Activated naive CD4-positive, alpha-beta T cell (primary cell): ENCODE measurements at regions not wholly inside any gene's neighbourhood (a gene's known extent, or its start where the extent isn't known, plus 50 kb on each side); places are given as distances from the start of the nearest gene placed in this dataset.
"Not testable (repeated sequence)": the region's sequence is repeated elsewhere in the genome, so short reads cannot be mapped to it uniquely, and the experiment has no call there.

Experiments
- DNase-seq, 4 experiments: peaks; one replicate each; lab custom pipeline; 2025; lab: John Stamatoyannopoulos, UW

- DNase-seq = no peak
Measured at GRCh38 chr4:166153548-166153947, 280.5 kb downstream of the TLL1 start.

GRCh38 chr4:166162327-166162726, 289.3 kb downstream of the TLL1 start:
- DNase-seq = no peak

GRCh38 chr4:166165829-166166420, 292.9 kb downstream of the TLL1 start:
- DNase-seq = no peak

- no peak for DNase-seq
Measured at GRCh38 chr4:166169111-166169510, 296.1 kb downstream of the TLL1 start.

GRCh38 chr4:166172619-166173018, 299.6 kb downstream of the TLL1 start:
- no peak for DNase-seq

DNA sequence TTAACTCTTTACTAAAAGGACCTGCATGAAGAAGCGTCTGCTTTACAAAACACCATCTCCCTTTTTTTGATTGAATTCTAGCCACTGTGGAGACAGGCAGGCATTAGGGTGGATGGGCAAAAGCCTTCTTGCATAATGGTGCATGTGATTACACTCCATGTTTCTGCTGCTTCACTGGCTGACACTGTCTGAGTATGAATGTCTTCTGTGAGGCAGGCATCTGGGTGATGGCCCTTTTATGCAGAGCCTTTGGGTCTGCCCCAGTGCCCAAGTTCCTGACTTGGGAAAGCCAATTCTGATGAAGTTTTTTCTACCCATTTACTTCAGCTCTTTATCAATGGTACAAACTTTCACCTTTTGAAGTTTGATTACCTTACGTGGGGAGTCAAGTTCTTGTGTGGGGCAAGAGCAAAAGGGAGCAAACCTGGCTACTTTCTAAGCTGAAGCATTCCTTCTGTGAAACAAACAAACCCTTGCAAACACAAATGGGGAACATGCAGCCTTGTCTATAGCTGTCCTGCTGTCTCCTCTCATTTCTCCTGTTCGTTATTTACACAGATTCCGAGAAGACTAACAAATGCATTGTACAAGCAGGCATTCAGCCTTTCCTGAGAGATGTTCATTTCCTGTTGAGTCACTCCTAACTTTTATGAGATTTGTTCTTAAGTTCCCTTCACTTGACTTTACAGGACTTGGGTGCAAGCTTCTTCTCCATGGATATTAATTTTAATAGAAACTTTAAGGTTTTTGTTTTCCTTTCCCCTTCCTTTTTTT, 301.9 kb downstream of the TLL1 start:
- no peak for DNase-seq

DNA sequence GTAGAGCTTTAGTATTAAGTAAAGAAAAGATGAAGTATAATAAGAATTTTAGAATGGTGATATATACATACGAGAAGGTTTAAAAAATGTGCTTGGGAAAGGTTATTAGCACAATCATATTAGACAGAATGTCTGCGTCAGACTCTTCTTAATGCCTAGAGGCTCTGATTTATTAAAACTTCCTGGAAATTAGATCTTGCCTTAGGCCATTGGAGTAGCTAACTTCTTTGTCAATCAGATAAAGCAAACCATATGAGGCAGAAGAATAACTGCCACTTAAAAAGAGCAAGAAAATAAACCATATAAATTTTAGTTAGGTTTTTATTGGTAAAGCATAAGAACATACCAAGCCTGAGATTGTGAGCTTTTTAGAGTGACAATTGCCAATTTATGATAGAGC, 309.1 kb downstream of the TLL1 start:
- DNase-seq = no peak

- no peak for DNase-seq
Measured at GRCh38 chr4:166195101-166195500, 322.1 kb downstream of the TLL1 start.

- no peak for DNase-seq
Measured at GRCh38 chr4:166197166-166197565, 324.1 kb downstream of the TLL1 start.

DNA sequence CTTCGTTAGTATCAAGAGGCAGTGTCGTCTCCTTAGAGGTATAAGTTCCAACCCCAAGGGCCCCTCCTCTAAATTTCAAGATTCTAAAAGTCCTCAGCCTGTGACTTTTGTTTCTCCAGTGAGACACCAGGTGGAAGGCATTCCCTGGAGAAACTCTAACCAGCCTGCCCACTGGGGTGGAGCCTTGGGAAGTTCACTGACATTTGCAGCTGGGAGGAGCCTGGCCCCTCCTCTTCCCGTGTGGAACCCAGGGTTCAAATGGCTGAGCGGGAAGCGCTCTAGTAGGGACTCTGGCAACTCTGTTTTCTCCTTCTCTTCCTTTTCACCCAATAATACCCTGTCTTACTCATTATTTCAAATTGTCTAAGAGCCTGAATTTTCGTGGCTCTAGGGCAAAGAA, 325.0 kb downstream of the TLL1 start:
- DNase-seq = no peak

DNA sequence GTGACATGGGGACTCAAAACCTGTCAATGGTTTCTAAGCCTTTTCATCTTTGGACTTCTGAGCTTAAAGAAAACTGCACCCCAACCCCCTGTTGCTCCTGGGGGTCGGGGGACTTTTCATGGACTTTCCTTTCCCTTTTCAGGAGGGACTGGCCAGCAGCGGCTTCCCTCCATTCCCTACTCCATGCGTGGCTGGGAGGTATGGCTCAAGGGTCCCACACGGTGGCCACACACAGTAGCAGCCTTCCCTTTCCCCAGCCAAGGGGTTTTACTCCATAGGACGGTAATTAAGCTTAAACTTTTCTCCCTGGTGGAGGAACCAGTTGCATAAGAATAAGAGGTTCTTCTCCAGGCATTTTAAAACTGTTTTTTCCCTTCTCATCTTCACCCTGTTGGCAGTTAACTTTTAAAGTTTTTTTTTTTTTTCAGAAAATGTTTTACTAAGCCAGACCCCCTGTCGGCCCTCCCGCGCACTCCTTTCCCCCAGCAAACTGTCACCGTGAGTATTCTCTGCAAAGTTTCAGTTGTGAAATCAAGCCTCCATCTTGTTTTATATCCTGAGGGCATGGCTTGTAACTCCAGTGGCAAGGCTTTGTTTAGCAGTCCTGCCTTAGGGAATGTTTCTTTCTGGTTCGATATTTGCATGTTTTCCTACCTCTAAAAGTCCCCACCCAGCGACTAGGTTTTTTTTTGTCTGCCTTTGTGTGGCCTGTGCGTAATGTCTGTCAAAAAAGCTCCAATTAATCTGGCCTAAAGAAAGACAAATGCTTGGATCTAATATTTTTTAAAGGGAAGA, 325.7 kb downstream of the TLL1 start:
- no peak for DNase-seq

DNA sequence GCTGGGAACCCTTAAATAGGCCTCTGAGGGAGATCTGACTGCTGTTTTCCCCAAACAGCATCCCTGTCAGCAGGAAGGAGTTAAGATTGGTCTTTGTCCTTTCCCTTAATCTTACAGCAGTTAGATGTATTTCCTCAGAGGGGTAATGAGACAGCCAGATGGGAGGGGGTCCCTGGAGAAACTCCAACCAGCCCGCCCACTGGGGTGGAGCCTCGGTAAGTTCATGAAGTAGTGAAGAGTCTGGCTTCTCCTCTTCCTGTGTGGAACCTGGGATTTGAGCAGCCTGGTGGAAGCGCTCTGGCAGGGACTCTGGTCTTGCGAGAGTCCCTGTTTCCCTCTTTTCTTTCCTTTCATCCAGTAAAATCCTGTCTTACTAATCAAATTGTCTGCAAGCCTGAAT, 330.0 kb downstream of the TLL1 start:
- DNase-seq = no peak

DNA sequence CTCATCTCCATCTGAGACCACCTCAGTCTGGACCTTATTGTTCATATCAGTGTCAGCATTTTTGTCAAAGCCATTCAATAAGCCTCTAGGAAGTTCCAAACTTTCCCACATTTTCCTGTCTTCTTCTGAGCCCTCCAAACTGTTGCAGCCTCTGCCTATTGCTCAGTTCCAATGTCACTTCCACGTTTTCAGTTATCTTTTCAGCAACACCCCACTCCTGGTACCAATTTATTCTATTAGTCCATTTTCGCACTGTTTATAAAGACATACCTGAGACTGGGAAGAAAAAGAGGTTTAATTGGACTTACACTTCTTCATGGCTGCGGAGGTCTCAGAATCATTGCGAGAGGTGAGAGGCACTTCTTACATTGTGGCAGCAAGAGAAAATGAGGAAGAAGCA, 339.3 kb downstream of the TLL1 start:
- DNase-seq = not testable (repeated sequence)

GRCh38 chr4:166222271-166222670, 349.2 kb downstream of the TLL1 start:
- DNase-seq = no peak

GRCh38 chr4:166228112-166228511, 355.1 kb downstream of the TLL1 start:
- no peak for DNase-seq

GRCh38 chr4:166229799-166230198, 356.8 kb downstream of the TLL1 start:
- DNase-seq = no peak

- no peak for DNase-seq
Measured at GRCh38 chr4:166230841-166231240, 357.8 kb downstream of the TLL1 start.

DNA sequence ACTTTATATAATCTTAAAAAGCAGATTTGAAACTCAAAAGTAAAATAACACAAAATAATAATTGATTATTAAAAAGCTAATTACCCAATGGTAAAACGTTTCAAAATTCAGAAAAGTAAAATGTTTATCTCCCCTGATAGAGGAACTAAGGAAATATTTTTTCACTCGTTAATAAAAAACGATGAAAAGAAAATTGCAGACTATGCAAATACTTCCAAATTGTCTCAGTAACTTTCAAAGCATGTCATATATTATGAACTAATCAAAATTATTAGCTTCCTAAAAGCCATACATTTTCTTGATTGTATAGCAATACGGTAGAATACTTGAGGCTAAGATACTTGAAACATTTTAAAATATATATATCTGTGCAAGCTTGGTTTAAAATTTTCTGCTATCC, 366.3 kb downstream of the TLL1 start:
- no peak for DNase-seq

GRCh38 chr4:166252487-166253402, 379.7 kb downstream of the TLL1 start:
- DNase-seq = no peak

DNA sequence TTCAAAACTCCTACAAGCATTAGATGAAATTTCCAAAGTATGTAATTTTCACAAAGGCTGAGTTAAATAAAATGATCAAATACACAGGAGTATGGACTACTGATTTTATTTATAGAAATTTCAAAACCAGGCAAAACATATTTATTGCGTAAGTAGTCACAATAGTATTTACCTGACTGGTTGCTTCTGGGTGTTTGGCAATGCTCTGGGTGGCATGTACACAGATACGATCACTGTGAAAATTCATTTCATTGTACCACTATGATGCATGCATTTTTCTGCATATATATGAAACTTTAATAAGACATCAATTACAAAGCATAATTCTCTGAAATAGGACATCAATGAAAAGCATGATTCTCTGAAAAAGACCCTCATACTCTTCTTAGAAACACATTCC, 384.2 kb downstream of the TLL1 start:
- DNase-seq = no peak

GRCh38 chr4:166257891-166258290, 384.9 kb downstream of the TLL1 start:
- DNase-seq = no peak

DNA sequence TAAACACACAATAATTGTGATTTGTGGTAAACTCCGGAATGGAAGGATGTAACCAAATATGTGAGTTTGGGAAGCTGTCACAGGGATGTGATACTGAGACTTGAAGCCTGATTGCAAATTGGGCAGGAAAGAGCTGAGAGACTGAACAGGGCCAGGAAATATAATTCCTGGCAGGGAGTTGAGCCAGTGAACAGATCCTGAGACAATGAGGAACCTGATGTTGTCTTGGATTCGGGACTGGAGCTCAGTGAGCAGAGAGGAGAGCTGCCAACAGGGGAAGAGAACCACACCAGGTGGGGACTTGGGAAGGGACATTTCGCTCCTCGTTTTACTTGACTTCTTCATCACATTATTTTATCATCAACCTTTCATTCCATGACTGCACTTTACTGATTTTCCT, 386.0 kb downstream of the TLL1 start:
- no peak for DNase-seq
